IMR-90 (cell line): ENCODE measurements at regions not wholly inside any gene's neighbourhood (a gene's known extent, or its start where the extent isn't known, plus 50 kb on each side); places are given as distances from the start of the nearest gene placed in this dataset.
"Not testable (repeated sequence)": the region's sequence is repeated elsewhere in the genome, so short reads cannot be mapped to it uniquely, and the experiment has no call there.

Experiments
- ATAC-seq: fragments of 200-7000 bp; cut with Tn5 transposase; 2 replicates; pipeline ENCODE4 v1.9.1; 2020; ENCODE audit warnings: low read depth, mild to moderate bottlenecking, moderate library complexity
- BruUV-seq: library from RNA; stranded (reverse); fragments of 400-500 nt; replicated peaks from 2 replicates; lab custom pipeline; 2021; lab: Mats Ljungman, UMichigan
- CTCF ChIA-PET: fragments of 300-600 bp; formaldehyde crosslinking; extraction: SDS; loops from one replicate; lab custom pipeline; 2021; ENCODE audit warnings: antibody characterized with exemption; lab: Yijun Ruan, JAX
- POLR2A ChIA-PET: fragments of 300-600 bp; sonication (Branson Sonifier 250); formaldehyde crosslinking; loops from one replicate; lab custom pipeline; 2022; ENCODE audit warnings: antibody characterized with exemption; ENCODE audit not compliant: unreplicated experiment; lab: Charles Lee
- DNase-seq: peaks from one replicate; pipeline ENCODE4 v3.0.0; 2013
- H2AFZ ChIP-seq: replicated peaks from 2 replicates; pipeline ENCODE3; 2013; ENCODE audit warnings: low read length, mild to moderate bottlenecking; ENCODE audit not compliant: poor library complexity
- H2AK5ac ChIP-seq: 2 replicates; pipeline ENCODE4 v1.6.1; 2013; ENCODE audit warnings: low read depth, low read length, inconsistent platforms
- H2AK9ac ChIP-seq: replicated peaks from 2 replicates; pipeline ENCODE3; 2013; ENCODE audit warnings: mild to moderate bottlenecking, low read depth, low read length, moderate library complexity; ENCODE audit not compliant: poor library complexity
- H2BK120ac ChIP-seq: 2 replicates; pipeline ENCODE4 v1.6.1; 2013; ENCODE audit warnings: low read depth, low read length, inconsistent platforms
- H2BK15ac ChIP-seq: 3 replicates; pipeline ENCODE4 v1.6.1; 2013; ENCODE audit warnings: low read depth, low read length, inconsistent platforms
- H2BK20ac ChIP-seq: 2 replicates; pipeline ENCODE4 v1.6.1; 2013; ENCODE audit warnings: low read depth, mild to moderate bottlenecking, inconsistent platforms, low read length, moderate library complexity
- H2BK5ac ChIP-seq: 2 replicates; pipeline ENCODE4 v1.6.1; 2013; ENCODE audit warnings: mild to moderate bottlenecking, low read depth, low read length, inconsistent platforms; ENCODE audit not compliant: poor library complexity, severe bottlenecking
- H3K14ac ChIP-seq: replicated peaks from 2 replicates; pipeline ENCODE4 v1.6.1; 2013; ENCODE audit warnings: low read depth, low read length, inconsistent platforms
- H3K18ac ChIP-seq: 2 replicates; pipeline ENCODE4 v1.6.1; 2013; ENCODE audit warnings: low read depth, low read length, control low read depth
- H3K23ac ChIP-seq: 2 replicates; pipeline ENCODE4 v1.6.1; 2013; ENCODE audit warnings: low read depth, low read length, inconsistent platforms
- H3K27ac ChIP-seq: 2 replicates; pipeline ENCODE4 v1.5.1; 2013; ENCODE audit warnings: mild to moderate bottlenecking, control low read depth, low read length; ENCODE audit not compliant: insufficient read depth
- H3K27me3 ChIP-seq: 2 replicates; pipeline ENCODE4 v1.6.1; 2013; ENCODE audit warnings: low read length; ENCODE audit not compliant: control insufficient read depth, insufficient read depth
- H3K36me3 ChIP-seq: 2 replicates; pipeline ENCODE4 v1.6.1; 2013; ENCODE audit warnings: low read length, mixed read lengths; ENCODE audit not compliant: control insufficient read depth, insufficient read depth
- H3K4ac ChIP-seq: 2 replicates; pipeline ENCODE4 v1.6.1; 2013; ENCODE audit warnings: low read depth, low read length, inconsistent platforms
- H3K4me1 ChIP-seq: 2 replicates; pipeline ENCODE4 v1.6.1; 2013; ENCODE audit warnings: low read length, mixed read lengths; ENCODE audit not compliant: control insufficient read depth, insufficient read depth
- H3K4me2 ChIP-seq: 2 replicates; pipeline ENCODE4 v1.6.1; 2013; ENCODE audit warnings: low read depth, mild to moderate bottlenecking, control low read depth, low read length, moderate library complexity
- H3K4me3 ChIP-seq: 2 replicates; pipeline ENCODE4 v1.5.1; 2013; ENCODE audit warnings: low read depth, mild to moderate bottlenecking, control low read depth, low read length, moderate library complexity; ENCODE audit not compliant: insufficient read depth
- H3K56ac ChIP-seq: 2 replicates; pipeline ENCODE4 v1.6.1; 2013; ENCODE audit warnings: low read length, inconsistent platforms; ENCODE audit not compliant: insufficient read depth; ENCODE audit errors: extremely low read depth
- H3K79me1 ChIP-seq, 2 experiments: 2 replicates each; pipeline ENCODE4 v1.6.1; 2013; ENCODE audit warnings: low read length in 2 of 2, inconsistent platforms in 1 of 2, low read depth in 1 of 2
- H3K9ac ChIP-seq: 2 replicates; pipeline ENCODE4 v1.6.1; 2013; ENCODE audit warnings: low read depth, low read length, control low read depth
- H3K9me1 ChIP-seq: 2 replicates; pipeline ENCODE4 v1.6.1; 2013; ENCODE audit warnings: low read length, inconsistent platforms; ENCODE audit not compliant: insufficient read depth
- H3K9me3 ChIP-seq: 2 replicates; pipeline ENCODE4 v1.6.1; 2013; ENCODE audit warnings: low read length; ENCODE audit not compliant: control insufficient read depth, insufficient read depth
- H4K20me1 ChIP-seq: 2 replicates; pipeline ENCODE4 v1.6.1; 2013; ENCODE audit warnings: low read length, inconsistent platforms; ENCODE audit not compliant: insufficient read depth
- H4K5ac ChIP-seq: 2 replicates; pipeline ENCODE4 v1.6.1; 2013; ENCODE audit warnings: mild to moderate bottlenecking, low read depth, low read length, control low read depth
- H4K8ac ChIP-seq, 2 experiments: 2 replicates each; pipeline ENCODE4 v1.6.1; 2013; ENCODE audit warnings: low read depth in 2 of 2, low read length in 2 of 2, control low read depth in 1 of 2, inconsistent platforms in 1 of 2
- H4K91ac ChIP-seq: 2 replicates; pipeline ENCODE4 v1.6.1; 2013; ENCODE audit warnings: low read depth, low read length, inconsistent platforms; ENCODE audit not compliant: insufficient read depth
- WGBS, 2 experiments: methylation state at CpG; one replicate each; pipeline versions ENCODE4 v1.1.5 to v1.1.7; 2013; ENCODE audit warnings: missing lambda C conversion rate in 2 of 2; ENCODE audit not compliant: insufficient read length in 1 of 2; ENCODE audit errors: extremely low coverage in 2 of 2; 5-methylcytosine and 5-hydroxymethylcytosine counted together
- dilution Hi-C: fragments of 300-500 bp; cut with HindIII; formaldehyde crosslinking; loops from one replicate; pipeline ENCODE4 v1.14.3; 2018; ENCODE audit warnings: low sequenced_read_pairs; ENCODE audit not compliant: unreplicated experiment
- in situ Hi-C: fragments of 300-500 bp; cut with MboI; formaldehyde crosslinking; loops from 3 replicates; pipeline ENCODE4 v1.14.3; 2019; ENCODE audit warnings: low sequenced_read_pairs, inconsistent platforms, mixed read lengths
- intact Hi-C: fragments of 100-400 bp; cut with micrococcal nuclease; formaldehyde crosslinking; loops from 2 replicates; pipeline ENCODE4 v1.10.0; 2022

- ATAC-seq, H3K9me1 ChIP-seq, H2AFZ ChIP-seq, H3K14ac ChIP-seq, H3K4me3 ChIP-seq, DNase-seq, CTCF ChIA-PET, H3K9ac ChIP-seq, H2AK5ac ChIP-seq, H4K20me1 ChIP-seq, H2BK120ac ChIP-seq, H4K8ac ChIP-seq, H3K4me1 ChIP-seq, BruUV-seq, H3K79me1 ChIP-seq, H3K27ac ChIP-seq, H3K18ac ChIP-seq, H3K23ac ChIP-seq, H3K56ac ChIP-seq, H3K4me2 ChIP-seq, H4K91ac ChIP-seq, H3K4ac ChIP-seq, H3K36me3 ChIP-seq, H4K5ac ChIP-seq, H2AK9ac ChIP-seq, H3K9me3 ChIP-seq, H2BK5ac ChIP-seq, intact Hi-C loops, H2BK15ac ChIP-seq, H3K27me3 ChIP-seq, in situ Hi-C loops, H2BK20ac ChIP-seq, dilution Hi-C loops, POLR2A ChIA-PET: not testable (repeated sequence)
- 72% methylated on average over 3 of the region's 8 CpGs; no CpG with 5 or more reads in 1 of the 2 experiments for WGBS, 2 experiments
Measured at GRCh38 chr7:35152059-35152458, 101.8 kb downstream of the TBX20 start.

DNA sequence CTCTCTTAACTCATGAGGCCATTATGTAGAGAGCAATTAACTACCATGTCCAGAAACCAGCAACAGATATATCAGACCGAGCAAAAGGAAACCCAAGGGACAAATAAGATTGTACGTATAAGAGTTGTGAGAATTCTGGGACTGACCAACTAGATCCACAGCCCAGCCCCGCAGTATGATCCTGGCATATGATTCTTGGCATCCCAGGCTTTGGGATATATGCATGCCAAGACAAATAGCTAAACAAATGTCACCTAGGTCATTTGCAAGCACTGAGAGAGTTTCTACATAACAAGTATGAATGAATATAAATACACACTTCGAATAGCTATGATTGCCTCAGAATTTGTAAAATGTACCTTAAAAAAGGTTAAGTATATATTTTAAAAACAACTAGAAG, 105.9 kb downstream of the TBX20 start:
- ATAC-seq, H4K20me1 ChIP-seq, H4K8ac ChIP-seq, H3K56ac ChIP-seq, DNase-seq, H3K23ac ChIP-seq, H2AK5ac ChIP-seq, H2AK9ac ChIP-seq, H3K27ac ChIP-seq, H4K91ac ChIP-seq, H2BK15ac ChIP-seq, H3K18ac ChIP-seq, H3K4me1 ChIP-seq, H3K4me2 ChIP-seq, H3K9ac ChIP-seq, intact Hi-C loops, H3K9me1 ChIP-seq, POLR2A ChIA-PET, H3K27me3 ChIP-seq, H3K36me3 ChIP-seq, H2AFZ ChIP-seq, H4K5ac ChIP-seq, BruUV-seq, H3K9me3 ChIP-seq, dilution Hi-C loops, H3K4ac ChIP-seq, H2BK20ac ChIP-seq, H2BK5ac ChIP-seq, H3K14ac ChIP-seq, H2BK120ac ChIP-seq, H3K4me3 ChIP-seq, in situ Hi-C loops, H3K79me1 ChIP-seq: not testable (repeated sequence)
- CTCF ChIA-PET = interaction anchor here (0.6 kb wide), 1 partner anchor 405 kb away, joined by 6 read pairs; no protein-coding TSS in a partner anchor
- WGBS, 2 experiments = no CpG with 5 or more reads among the region's 4 CpGs
